ENCODE measurements at regions not wholly inside any gene's neighbourhood (a gene's known extent, or its start where the extent isn't known, plus 50 kb on each side); places are given as distances from the start of the nearest gene placed in this dataset.
"Not testable (repeated sequence)": the region's sequence is repeated elsewhere in the genome, so short reads cannot be mapped to it uniquely, and the experiment has no call there.

GRCh38 chr9:117775591-117775990 is 71.4 kb downstream of the TLR4 start:
- no peak for DNase-seq

- DNase-seq: no peak
Measured at GRCh38 chr9:117777823-117778222, 73.6 kb downstream of the TLR4 start.

GRCh38 chr9:117779760-117780159 is 75.6 kb downstream of the TLR4 start:
- DNase-seq: no peak

GRCh38 chr9:117782931-117783788 is 79.0 kb downstream of the TLR4 start:
- DNase-seq: peak; percentile 73

DNA sequence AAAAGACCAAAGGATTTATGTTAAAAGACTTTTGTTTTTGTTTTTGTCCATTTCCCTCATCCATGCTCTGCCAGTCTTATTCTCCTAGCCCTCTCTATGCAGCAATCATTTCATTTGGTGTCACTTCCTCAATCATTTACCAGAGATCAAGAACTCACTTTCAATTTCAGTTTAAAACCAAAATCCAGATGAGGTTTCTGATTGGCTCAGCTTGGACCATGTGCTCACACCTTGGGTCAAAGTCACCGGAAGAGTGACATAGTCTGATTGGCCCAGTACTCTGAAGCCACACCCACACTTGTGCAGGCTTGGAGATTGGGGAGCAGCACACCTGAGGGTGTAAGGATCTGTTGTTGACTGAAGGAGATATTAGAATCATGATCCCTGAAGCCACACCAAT is 79.6 kb downstream of the TLR4 start:
- peak; percentile 77 for DNase-seq

GRCh38 chr9:117784996-117785395 is 80.8 kb downstream of the TLR4 start:
- DNase-seq: no peak

DNA sequence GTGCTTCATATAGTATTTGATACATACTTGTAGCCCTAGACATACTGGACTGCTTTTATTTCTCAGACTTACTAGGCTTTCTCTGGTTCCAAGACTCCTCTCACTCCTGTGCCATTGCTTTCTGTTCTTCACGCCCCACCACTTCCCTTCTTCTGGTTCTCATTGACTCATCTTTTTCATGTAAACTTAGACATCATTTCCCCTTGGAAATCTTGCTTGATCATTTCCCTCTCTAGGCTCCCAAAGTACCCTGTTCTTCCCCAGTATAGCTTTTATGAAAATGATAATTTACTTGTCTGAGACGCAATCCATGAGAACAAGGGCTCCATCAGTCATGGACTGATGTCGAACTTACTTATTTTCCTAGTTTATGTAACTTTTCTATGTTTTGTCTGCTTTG is 83.5 kb downstream of the TLR4 start:
- no peak for DNase-seq

DNA sequence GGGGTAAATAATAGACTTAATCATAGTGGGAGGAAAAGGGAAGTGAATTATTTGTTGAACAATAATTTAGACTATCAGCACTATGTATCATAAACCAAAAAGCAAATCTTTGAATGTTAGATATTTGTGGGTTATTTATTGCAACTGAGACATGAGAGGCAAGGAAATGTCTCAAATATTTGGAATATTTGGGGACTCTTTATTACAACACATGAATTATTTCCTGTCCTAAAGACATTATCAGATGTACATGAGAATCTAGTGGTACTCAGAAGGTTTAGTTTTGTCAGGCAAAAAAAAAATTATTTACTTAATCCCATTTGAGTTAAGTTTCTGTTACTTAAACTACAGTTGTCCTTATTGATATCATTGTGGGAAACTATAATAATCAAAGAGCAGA is 91.1 kb downstream of the TLR4 start:
- no peak for DNase-seq

DNA sequence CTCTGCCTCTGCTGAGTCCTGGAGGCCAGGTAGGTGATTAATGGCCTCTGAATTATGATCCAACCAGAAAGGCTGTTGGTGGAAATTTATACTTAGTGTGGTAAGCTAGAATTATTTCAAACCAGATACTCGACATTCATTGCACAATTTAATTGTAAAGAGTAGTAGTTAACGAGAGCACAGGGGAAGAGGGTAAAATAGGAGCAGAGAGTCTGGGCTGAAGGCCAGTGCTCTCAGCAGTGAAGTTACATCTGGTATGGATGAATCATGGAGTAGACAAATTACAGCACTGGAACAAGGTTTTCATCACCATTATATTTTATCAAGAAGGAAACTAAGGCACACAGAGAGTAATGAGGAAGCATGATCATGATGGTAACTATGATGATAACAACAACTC is 92.5 kb downstream of the TLR4 start:
- DNase-seq: no peak

- DNase-seq: no peak
Measured at GRCh38 chr9:117800389-117800788, 96.2 kb downstream of the TLR4 start.

DNA sequence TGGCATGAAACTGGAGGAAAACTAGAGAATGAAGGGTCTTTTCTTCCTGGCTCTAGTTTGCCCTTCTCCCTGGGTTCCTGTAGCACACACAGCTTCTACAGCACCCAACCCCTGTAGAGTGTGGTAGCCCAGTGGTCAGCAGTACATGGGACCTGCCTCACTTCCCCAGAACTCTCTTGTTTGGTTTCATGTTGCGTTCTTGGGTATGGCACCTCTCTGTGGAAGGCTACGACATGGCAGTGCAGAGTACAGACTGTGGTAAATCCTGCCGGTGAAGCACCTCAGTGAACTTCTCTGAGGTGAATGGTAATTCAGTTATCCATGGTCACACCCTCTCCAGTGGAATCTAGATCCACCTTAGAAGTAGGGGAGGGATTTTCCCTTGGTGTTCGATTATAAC is 105.5 kb downstream of the TLR4 start:
- no peak for DNase-seq

GRCh38 chr9:117815315-117815714 is 111.1 kb downstream of the TLR4 start:
- peak; percentile 9 for DNase-seq

DNA sequence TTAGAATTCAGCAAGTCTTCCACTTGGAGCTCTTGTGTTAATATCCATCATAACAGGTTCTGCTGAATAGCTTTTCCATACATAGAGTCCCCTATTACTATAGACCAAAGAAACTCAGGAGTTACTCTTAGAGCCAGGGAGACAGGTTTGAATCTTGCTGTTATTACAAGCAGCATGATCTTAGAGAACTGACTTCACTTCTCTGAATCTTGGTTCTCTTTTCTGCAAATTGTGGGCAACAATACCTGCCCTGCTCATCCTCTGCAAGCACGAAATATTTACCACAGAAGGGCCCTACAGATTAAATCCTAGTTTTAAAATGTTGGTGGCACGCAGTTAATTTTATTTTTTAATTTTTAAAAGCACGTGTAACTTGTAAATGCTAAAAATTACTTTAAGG is 111.7 kb downstream of the TLR4 start:
- DNase-seq: no peak

DNA sequence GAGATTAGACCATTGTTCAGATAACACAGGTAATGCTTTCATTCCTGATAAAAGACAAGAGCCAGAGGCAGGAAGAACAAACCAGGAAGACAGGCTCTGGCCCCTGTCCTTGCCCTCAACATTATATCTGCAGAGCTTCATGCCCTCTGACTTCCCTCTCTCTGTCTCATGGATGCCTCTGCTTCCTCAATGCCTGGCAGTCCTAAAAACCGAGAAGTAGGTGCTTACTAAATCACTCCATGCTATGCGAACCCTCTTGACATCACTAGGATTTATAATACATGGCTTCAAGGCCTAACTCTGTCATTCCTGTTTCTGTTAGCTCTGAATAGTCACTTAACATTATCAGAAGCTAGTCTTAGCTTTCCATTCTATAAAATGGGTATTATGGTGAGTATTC is 117.8 kb downstream of the TLR4 start:
- DNase-seq: no peak

DNA sequence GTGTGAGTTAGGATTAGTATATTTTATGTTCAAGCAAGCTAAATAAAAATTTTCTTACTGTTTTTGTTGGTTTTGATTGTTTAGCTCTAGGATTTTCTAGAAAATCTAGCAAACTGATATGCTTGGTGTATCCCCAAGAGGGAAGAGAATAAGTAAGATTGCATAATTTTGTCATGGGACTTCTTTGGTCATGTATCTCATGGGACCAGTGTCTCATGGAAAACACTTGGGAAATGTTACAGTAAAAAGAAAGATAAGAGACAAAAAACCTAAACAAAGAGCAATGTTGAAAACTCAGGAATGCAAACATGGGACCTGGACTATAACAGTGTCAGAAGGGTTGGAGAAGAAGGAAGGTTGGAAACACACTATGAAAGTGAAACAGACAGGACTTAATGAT is 119.4 kb downstream of the TLR4 start:
- DNase-seq: no peak

- peak; percentile 56 for DNase-seq
Measured at GRCh38 chr9:117825609-117826347, 121.6 kb downstream of the TLR4 start.

- no peak for DNase-seq
Measured at GRCh38 chr9:117826837-117827236, 122.6 kb downstream of the TLR4 start.

DNA sequence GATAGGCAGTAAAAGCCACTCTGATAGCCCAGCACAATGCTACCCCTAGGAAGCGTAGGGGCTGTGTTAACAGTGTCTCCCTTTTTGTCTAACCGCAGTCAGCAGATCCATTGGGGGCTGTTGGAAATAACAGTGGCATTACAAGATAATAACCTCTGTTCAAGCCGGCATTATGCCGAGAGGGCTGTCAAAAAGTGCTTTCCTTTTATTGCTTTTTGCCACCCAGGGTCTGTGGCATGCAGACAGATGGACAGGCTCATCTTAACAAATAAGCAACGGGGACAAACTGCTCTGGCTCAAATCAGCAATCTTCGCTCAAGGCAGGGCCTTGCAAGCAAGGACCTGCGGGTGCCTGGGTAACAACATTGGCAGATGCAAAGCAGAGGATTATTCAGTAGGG is 123.3 kb downstream of the TLR4 start:
- DNase-seq: no peak

DNA sequence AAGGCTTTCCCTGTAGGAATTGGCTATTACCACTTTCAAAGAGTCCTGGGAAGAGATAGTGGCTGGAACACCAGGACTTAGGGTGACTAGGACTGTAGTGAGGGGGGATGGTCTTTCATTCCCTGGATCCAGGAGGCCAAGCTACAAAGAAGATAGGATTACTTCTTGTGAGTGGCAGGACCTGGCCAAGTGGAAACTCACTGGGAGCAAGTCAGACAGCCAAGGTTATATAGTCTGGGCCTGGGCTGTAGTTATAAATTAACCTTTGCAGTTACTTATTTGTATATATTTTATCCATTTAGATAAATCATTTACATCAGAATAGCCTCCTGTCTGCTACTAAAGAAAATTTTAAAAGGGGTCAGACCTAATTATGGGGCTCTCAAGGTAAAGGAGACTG is 124.3 kb downstream of the TLR4 start:
- DNase-seq: no peak

- no peak for DNase-seq
Measured at GRCh38 chr9:117835798-117836197, 131.6 kb downstream of the TLR4 start.

DNA sequence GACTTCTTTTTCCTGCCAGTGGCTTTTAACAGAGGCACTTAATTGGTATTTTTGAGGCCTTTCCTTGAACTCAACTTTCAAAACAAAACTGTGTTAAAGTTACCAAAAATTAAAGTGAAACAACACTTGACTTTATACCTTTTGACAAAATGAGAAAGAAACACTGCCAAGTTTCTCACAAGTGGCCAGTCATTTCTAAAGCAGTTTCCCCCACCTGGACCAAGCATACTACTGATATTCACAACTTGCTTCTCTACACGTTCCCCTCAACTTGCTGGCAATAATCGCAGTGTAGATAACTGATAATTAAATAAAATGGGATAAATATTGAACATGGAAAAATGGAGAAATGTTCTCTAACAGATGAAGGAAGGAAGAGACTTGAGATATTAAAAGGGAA is 135.7 kb downstream of the TLR4 start:
- DNase-seq: no peak

GRCh38 chr9:117851836-117852461 is 147.7 kb downstream of the TLR4 start:
- not testable (repeated sequence) for DNase-seq

DNA sequence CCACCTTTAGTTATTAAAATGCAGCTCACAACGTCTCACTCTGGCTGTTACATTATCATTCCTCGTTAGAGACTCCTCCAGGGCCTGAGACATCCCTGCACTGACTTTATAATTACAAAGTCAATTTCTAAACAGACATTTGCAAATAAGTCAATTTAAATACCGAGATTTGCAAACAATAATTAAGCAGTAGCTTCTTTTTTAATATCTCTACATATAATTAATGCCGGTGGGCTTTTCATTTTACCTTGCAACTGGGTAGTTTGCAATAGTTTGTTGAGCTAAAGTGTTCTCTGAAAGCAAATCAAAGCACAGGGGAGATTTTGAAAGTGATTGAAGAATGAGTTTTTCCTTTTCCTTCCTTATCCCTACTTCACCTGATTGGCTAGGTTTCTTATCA is 154.4 kb downstream of the TLR4 start:
- DNase-seq: no peak

DNA sequence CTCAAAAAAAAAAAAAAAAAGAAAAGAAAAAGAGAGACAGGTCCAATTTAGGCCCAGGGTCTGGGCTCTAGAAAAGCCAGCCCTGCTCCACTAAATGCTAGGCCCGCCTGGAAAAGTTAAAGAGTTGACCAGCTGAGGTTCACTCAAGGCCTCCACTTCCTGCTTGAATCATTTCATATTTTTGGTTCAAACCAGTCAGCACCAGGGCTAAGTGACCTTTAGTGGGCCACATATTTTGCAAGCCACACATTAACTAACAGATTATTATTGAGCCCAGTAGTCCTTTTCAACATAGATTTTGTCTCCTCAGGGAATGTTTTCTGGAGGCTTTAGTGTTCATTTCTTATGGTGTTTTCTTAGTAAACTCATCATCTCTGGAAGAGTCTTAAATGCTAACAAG is 156.6 kb downstream of the TLR4 start:
- no peak for DNase-seq

All from CD4-positive, alpha-beta T cell treated with Interleukin-21 for 1 hour (primary cell).